ENCODE measurements at regions not wholly inside any gene's neighbourhood (a gene's known extent, or its start where the extent isn't known, plus 50 kb on each side); places are given as distances from the start of the nearest gene placed in this dataset.

- TF ChIP-seq ZNF462 (CRISPR knock-in tag; IDR thresholded peaks at IDR 0.05) (no peak), NANOG (IDR thresholded peaks at IDR 0.05; ENCODE audit: borderline replicate concordance) (no peak), JUNB (IDR thresholded peaks at IDR 0.05; ENCODE audit: unreplicated experiment) (no peak), STAT1 (IDR thresholded peaks at IDR 0.05; ENCODE audit: unreplicated experiment) (no peak), EZH2phosphoT487 (IDR thresholded peaks at IDR 0.05; ENCODE audit: unreplicated experiment) (no peak)
- TF ChIP-seq, protein P1, sequence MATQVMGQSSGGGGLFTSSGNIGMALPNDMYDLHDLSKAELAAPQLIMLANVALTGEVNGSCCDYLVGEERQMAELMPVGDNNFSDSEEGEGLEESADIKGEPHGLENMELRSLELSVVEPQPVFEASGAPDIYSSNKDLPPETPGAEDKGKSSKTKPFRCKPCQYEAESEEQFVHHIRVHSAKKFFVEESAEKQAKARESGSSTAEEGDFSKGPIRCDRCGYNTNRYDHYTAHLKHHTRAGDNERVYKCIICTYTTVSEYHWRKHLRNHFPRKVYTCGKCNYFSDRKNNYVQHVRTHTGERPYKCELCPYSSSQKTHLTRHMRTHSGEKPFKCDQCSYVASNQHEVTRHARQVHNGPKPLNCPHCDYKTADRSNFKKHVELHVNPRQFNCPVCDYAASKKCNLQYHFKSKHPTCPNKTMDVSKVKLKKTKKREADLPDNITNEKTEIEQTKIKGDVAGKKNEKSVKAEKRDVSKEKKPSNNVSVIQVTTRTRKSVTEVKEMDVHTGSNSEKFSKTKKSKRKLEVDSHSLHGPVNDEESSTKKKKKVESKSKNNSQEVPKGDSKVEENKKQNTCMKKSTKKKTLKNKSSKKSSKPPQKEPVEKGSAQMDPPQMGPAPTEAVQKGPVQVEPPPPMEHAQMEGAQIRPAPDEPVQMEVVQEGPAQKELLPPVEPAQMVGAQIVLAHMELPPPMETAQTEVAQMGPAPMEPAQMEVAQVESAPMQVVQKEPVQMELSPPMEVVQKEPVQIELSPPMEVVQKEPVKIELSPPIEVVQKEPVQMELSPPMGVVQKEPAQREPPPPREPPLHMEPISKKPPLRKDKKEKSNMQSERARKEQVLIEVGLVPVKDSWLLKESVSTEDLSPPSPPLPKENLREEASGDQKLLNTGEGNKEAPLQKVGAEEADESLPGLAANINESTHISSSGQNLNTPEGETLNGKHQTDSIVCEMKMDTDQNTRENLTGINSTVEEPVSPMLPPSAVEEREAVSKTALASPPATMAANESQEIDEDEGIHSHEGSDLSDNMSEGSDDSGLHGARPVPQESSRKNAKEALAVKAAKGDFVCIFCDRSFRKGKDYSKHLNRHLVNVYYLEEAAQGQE (IDR thresholded peaks at IDR 0.05; ENCODE audit: unreplicated experiment) = no peak
Measured at GRCh38 chr6:105880030-105880492, 206.1 kb upstream of the PRDM1 start (continued).

DNA sequence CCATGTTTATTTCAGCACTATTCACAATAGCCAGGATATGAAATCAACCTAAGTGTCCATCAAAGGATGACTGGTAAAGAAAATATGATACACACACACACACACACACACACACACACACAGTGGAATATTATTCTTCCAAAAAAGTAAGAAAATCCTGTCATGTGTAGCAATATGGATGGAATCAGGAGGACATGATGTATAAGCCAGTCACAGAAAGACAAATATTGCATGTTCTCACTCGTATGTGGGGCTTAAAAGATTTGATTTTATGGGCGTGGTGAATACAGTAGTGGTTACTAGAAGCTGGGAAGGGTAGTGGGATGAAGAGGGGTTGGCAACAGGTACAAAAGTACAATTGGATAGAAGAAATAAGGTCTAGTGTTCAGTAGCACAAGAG is 207.0 kb upstream of the PRDM1 start:
- Mint-ChIP-seq H3K4me1 (no peaks in the 10 kb centered on the region; the same call in 2 of the 3 replicates), H3K9me3 (no peaks in the 10 kb centered on the region), H3K27ac (no peak overlapping the region), H3K36me3 (ENCODE audit: low read depth) (no peaks in the 10 kb centered on the region; the same call in 2 of the 3 replicates), H3K27me3 (ENCODE audit: insufficient read depth, low read depth, poor library complexity) (no peaks in the 10 kb centered on the region), H3K4me3 (no peak overlapping the region)
- Histone ChIP-seq H3K4me3 (no peak overlapping the region), H4K20me1 (replicated peaks; ENCODE audit: insufficient read depth) (no peaks in the 10 kb centered on the region), H3F3A (replicated peaks; ENCODE audit: low read depth) (no peaks in the 10 kb centered on the region), H3K9me2 (ENCODE audit: insufficient read depth) (peaks cover 16% of the 10 kb centered on the region), H3K27me3 (ENCODE audit: insufficient read depth) (no peaks in the 10 kb centered on the region), H3K79me2 (replicated peaks; ENCODE audit: insufficient read depth) (no peaks in the 10 kb centered on the region), H3K4me1 (ENCODE audit: insufficient read depth) (no peaks in the 10 kb centered on the region), H3K4me2 (no peak overlapping the region), H2AFZ (no peak overlapping the region), H3K27ac (ENCODE audit: low read depth) (no peak overlapping the region), H3K36me3 (ENCODE audit: insufficient read depth) (no peaks in the 10 kb centered on the region)
- no peak for ATAC-seq
- no peak for DNase-seq (ENCODE audit: low spot score)
- TF ChIP-seq, protein P2, sequence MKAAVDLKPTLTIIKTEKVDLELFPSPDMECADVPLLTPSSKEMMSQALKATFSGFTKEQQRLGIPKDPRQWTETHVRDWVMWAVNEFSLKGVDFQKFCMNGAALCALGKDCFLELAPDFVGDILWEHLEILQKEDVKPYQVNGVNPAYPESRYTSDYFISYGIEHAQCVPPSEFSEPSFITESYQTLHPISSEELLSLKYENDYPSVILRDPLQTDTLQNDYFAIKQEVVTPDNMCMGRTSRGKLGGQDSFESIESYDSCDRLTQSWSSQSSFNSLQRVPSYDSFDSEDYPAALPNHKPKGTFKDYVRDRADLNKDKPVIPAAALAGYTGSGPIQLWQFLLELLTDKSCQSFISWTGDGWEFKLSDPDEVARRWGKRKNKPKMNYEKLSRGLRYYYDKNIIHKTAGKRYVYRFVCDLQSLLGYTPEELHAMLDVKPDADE (IDR thresholded peaks at IDR 0.05) = no peak
- TF ChIP-seq POLR2AphosphoS5 (IDR thresholded peaks at IDR 0.05; ENCODE audit: low read depth) (no peak), NANOG (IDR thresholded peaks at IDR 0.05; ENCODE audit: borderline replicate concordance) (no peak), EZH2phosphoT487 (IDR thresholded peaks at IDR 0.05; ENCODE audit: unreplicated experiment) (no peak), EZH2 (IDR thresholded peaks at IDR 0.05; ENCODE audit: low read depth, unreplicated experiment) (no peak)
- TF ChIP-seq, protein P1 (IDR thresholded peaks at IDR 0.05; ENCODE audit: unreplicated experiment) = no peak
